GM23338 (cell line): ENCODE measurements at regions not wholly inside any gene's neighbourhood (a gene's known extent, or its start where the extent isn't known, plus 50 kb on each side); places are given as distances from the start of the nearest gene placed in this dataset.
A peak's percentile ranks its signal among the peaks of the same experiment; 100 is the strongest.

Experiments used
- ATAC-seq: fragments of 200-7000 bp; cut with Tn5 transposase; 3 replicates; pipeline ENCODE4 v1.9.1; 2020
- DNase-seq: peaks from one replicate; pipeline ENCODE4 v3.0.0-alpha.2; 2015; ENCODE audit warnings: low spot score
- H2AFZ ChIP-seq: fragments of 200-600 bp; sonication (generic); 2 replicates; pipeline ENCODE4 v1.8.0; 2016; ENCODE audit warnings: antibody characterized with exemption, mild to moderate bottlenecking, moderate library complexity
- H3F3A ChIP-seq: fragments of 200-600 bp; sonication (generic); replicated peaks from 2 replicates; pipeline ENCODE4 v1.8.0; 2017; ENCODE audit warnings: antibody characterized with exemption, mixed run types, low read depth
- H3K27ac ChIP-seq: fragments of 200-600 bp; sonication (generic); 2 replicates; pipeline ENCODE4 v1.6.1; 2016; ENCODE audit warnings: low read depth
- H3K27me3 ChIP-seq: fragments of 200-600 bp; sonication (generic); 2 replicates; pipeline ENCODE4 v1.8.0; 2016; ENCODE audit warnings: mild to moderate bottlenecking, mixed run types, moderate library complexity; ENCODE audit not compliant: insufficient read depth
- H3K36me3 ChIP-seq: fragments of 200-600 bp; sonication (generic); 2 replicates; pipeline ENCODE4 v1.8.0; 2016; ENCODE audit warnings: mild to moderate bottlenecking; ENCODE audit not compliant: insufficient read depth
- H3K4me1 ChIP-seq: fragments of 200-600 bp; sonication (generic); 2 replicates; pipeline ENCODE4 v1.8.0; 2016; ENCODE audit warnings: mild to moderate bottlenecking, moderate library complexity; ENCODE audit not compliant: insufficient read depth
- H3K4me2 ChIP-seq: fragments of 200-600 bp; sonication (generic); 2 replicates; pipeline ENCODE4 v1.7.1; 2017; ENCODE audit warnings: mixed run types
- H3K4me3 ChIP-seq: fragments of 200-600 bp; sonication (generic); 2 replicates; pipeline ENCODE4 v1.6.1; 2016; ENCODE audit warnings: mixed run types
- H3K79me2 ChIP-seq: fragments of 200-600 bp; sonication (generic); replicated peaks from 2 replicates; pipeline ENCODE4 v1.8.0; 2017; ENCODE audit warnings: mild to moderate bottlenecking; ENCODE audit not compliant: insufficient read depth
- H3K9me2 ChIP-seq: fragments of 200-600 bp; sonication (generic); 2 replicates; pipeline ENCODE4 v1.8.0; 2017; ENCODE audit not compliant: insufficient read depth
- H4K20me1 ChIP-seq: fragments of 200-600 bp; sonication (generic); replicated peaks from 2 replicates; pipeline ENCODE4 v1.8.0; 2017; ENCODE audit warnings: mild to moderate bottlenecking; ENCODE audit not compliant: insufficient read depth
- H3K27ac Mint-ChIP-seq: 2 replicates; pipeline ENCODE4 v1.8.0; 2020; ENCODE audit warnings: inconsistent platforms, mild to moderate bottlenecking, moderate library complexity, mixed read lengths
- H3K27me3 Mint-ChIP-seq: 3 replicates; pipeline ENCODE4 v1.8.0; 2022; ENCODE audit warnings: low read depth, mild to moderate bottlenecking, moderate library complexity, mixed read lengths, inconsistent platforms; ENCODE audit not compliant: insufficient read depth, poor library complexity
- H3K36me3 Mint-ChIP-seq: 3 replicates; pipeline ENCODE4 v1.8.0; 2021; ENCODE audit warnings: low read depth, mild to moderate bottlenecking, inconsistent platforms, moderate library complexity, mixed read lengths
- H3K4me1 Mint-ChIP-seq: 3 replicates; pipeline ENCODE4 v1.8.0; 2020; ENCODE audit warnings: mild to moderate bottlenecking, inconsistent platforms, mixed read lengths
- H3K4me3 Mint-ChIP-seq: 3 replicates; pipeline ENCODE4 v1.8.0; 2021; ENCODE audit warnings: moderate library complexity, mild to moderate bottlenecking, inconsistent platforms, mixed read lengths
- H3K9me3 Mint-ChIP-seq: 3 replicates; pipeline ENCODE4 v1.8.0; 2020; ENCODE audit warnings: moderate library complexity, mild to moderate bottlenecking, inconsistent platforms, mixed read lengths
- CREB1 ChIP-seq: fragments of 250-450 bp; sonication (Bioruptor Pico); IDR thresholded peaks from 2 replicates; pipeline ENCODE4 v1.5.0; 2020; ENCODE audit warnings: low read depth, mild to moderate bottlenecking, moderate library complexity
- EZH2 ChIP-seq: fragments of 200-600 bp; sonication (generic); IDR thresholded peaks from one replicate; pipeline ENCODE4 v1.8.0; 2017; ENCODE audit warnings: antibody characterized with exemption, mild to moderate bottlenecking, low read depth; ENCODE audit not compliant: unreplicated experiment
- JUNB ChIP-seq: IDR thresholded peaks from one replicate; pipeline ENCODE4 v1.6.1; 2016; ENCODE audit warnings: antibody characterized with exemption; ENCODE audit not compliant: unreplicated experiment
- POLR2AphosphoS5 ChIP-seq: IDR thresholded peaks from 2 replicates; pipeline ENCODE4 v1.6.1; 2016; ENCODE audit warnings: antibody characterized with exemption, low read depth
- STAT1 ChIP-seq: IDR thresholded peaks from one replicate; pipeline ENCODE4 v1.6.1; 2016; ENCODE audit warnings: antibody characterized with exemption; ENCODE audit not compliant: unreplicated experiment
- TF ChIP-seq, protein P1 (sequence below): fragments of 250-450 bp; sonication (Bioruptor Pico); IDR thresholded peaks from 2 replicates; pipeline ENCODE4 v1.5.0; 2020; ENCODE audit warnings: mild to moderate bottlenecking, moderate library complexity
- TF ChIP-seq, protein P2 (sequence below), 2 experiments: fragments of 200-600 bp in 1 of 2; sonication (generic) in 1 of 2; conservative IDR thresholded peaks; 2 replicates each; pipeline versions ENCODE4 v1.5.1 to v1.6.1; 2016 to 2017; ENCODE audit warnings: antibody characterized with exemption in 2 of 2, low read depth in 2 of 2, mild to moderate bottlenecking in 2 of 2, moderate library complexity in 1 of 2

DNA sequence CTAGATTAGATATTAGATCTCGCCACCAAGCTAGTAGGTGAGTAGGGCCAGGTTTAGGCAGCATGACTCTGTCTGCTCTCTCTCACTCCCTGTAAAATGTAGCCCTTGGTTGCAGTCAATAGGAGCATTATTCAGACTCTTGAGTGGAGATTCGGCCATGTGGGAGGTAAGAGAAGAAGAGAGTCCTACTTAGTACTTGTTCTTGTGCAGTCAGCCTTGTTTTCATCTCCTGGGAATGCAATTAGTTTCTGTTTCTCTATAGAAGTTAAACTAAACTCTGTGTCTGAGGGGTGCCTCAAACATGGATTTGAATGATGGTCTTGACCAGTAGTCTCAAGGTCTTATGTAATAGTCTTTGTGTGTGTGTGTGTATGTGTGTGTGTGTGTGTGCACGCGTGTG lies 229.5 kb upstream of the DPH6 start:
- no peak for ATAC-seq
- H3K27me3 Mint-ChIP-seq: peaks cover 5% of the 10 kb centered on the region
- no peaks in the 10 kb centered on the region for H3K36me3 Mint-ChIP-seq
- Histone ChIP-seq H3K27ac (no peak overlapping the region), H2AFZ (peak overlapping the region; percentile 43; the same call in 1 of the 2 replicates), H3K4me3 (no peak overlapping the region), H3K79me2 (no peaks in the 10 kb centered on the region), H3F3A (no peaks in the 10 kb centered on the region), H3K36me3 (no peaks in the 10 kb centered on the region), H4K20me1 (no peaks in the 10 kb centered on the region), H3K4me1 (no peaks in the 10 kb centered on the region), H3K4me2 (no peak overlapping the region), H3K9me2 (no peaks in the 10 kb centered on the region), H3K27me3 (no peaks in the 10 kb centered on the region)
- TF ChIP-seq EZH2: no peak
- no peak for TF ChIP-seq JUNB
- no peak for TF ChIP-seq STAT1
- TF ChIP-seq POLR2AphosphoS5: no peak
- TF ChIP-seq, protein P1, sequence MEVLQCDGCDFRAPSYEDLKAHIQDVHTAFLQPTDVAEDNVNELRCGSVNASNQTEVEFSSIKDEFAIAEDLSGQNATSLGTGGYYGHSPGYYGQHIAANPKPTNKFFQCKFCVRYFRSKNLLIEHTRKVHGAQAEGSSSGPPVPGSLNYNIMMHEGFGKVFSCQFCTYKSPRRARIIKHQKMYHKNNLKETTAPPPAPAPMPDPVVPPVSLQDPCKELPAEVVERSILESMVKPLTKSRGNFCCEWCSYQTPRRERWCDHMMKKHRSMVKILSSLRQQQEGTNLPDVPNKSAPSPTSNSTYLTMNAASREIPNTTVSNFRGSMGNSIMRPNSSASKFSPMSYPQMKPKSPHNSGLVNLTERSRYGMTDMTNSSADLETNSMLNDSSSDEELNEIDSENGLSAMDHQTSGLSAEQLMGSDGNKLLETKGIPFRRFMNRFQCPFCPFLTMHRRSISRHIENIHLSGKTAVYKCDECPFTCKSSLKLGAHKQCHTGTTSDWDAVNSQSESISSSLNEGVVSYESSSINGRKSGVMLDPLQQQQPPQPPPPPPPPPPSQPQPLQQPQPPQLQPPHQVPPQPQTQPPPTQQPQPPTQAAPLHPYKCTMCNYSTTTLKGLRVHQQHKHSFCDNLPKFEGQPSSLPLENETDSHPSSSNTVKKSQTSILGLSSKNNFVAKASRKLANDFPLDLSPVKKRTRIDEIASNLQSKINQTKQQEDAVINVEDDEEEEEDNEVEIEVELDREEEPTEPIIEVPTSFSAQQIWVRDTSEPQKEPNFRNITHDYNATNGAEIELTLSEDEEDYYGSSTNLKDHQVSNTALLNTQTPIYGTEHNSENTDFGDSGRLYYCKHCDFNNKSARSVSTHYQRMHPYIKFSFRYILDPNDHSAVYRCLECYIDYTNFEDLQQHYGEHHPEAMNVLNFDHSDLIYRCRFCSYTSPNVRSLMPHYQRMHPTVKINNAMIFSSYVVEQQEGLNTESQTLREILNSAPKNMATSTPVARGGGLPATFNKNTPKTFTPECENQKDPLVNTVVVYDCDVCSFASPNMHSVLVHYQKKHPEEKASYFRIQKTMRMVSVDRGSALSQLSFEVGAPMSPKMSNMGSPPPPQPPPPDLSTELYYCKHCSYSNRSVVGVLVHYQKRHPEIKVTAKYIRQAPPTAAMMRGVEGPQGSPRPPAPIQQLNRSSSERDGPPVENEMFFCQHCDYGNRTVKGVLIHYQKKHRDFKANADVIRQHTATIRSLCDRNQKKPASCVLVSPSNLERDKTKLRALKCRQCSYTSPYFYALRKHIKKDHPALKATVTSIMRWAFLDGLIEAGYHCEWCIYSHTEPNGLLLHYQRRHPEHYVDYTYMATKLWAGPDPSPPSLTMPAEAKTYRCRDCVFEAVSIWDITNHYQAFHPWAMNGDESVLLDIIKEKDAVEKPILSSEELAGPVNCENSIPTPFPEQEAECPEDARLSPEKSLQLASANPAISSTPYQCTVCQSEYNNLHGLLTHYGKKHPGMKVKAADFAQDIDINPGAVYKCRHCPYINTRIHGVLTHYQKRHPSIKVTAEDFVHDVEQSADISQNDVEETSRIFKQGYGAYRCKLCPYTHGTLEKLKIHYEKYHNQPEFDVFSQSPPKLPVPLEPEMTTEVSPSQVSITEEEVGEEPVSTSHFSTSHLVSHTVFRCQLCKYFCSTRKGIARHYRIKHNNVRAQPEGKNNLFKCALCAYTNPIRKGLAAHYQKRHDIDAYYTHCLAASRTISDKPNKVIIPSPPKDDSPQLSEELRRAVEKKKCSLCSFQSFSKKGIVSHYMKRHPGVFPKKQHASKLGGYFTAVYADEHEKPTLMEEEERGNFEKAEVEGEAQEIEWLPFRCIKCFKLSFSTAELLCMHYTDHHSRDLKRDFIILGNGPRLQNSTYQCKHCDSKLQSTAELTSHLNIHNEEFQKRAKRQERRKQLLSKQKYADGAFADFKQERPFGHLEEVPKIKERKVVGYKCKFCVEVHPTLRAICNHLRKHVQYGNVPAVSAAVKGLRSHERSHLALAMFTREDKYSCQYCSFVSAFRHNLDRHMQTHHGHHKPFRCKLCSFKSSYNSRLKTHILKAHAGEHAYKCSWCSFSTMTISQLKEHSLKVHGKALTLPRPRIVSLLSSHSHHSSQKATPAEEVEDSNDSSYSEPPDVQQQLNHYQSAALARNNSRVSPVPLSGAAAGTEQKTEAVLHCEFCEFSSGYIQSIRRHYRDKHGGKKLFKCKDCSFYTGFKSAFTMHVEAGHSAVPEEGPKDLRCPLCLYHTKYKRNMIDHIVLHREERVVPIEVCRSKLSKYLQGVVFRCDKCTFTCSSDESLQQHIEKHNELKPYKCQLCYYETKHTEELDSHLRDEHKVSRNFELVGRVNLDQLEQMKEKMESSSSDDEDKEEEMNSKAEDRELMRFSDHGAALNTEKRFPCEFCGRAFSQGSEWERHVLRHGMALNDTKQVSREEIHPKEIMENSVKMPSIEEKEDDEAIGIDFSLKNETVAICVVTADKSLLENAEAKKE: no peak
- no peak for TF ChIP-seq CREB1 (CRISPR knock-in tag)
- no peak overlapping the region for H3K4me3 Mint-ChIP-seq
- DNase-seq: no peak
- no peaks in the 10 kb centered on the region for H3K4me1 Mint-ChIP-seq
- H3K27ac Mint-ChIP-seq: no peak overlapping the region
- no peaks in the 10 kb centered on the region for H3K9me3 Mint-ChIP-seq

DNA sequence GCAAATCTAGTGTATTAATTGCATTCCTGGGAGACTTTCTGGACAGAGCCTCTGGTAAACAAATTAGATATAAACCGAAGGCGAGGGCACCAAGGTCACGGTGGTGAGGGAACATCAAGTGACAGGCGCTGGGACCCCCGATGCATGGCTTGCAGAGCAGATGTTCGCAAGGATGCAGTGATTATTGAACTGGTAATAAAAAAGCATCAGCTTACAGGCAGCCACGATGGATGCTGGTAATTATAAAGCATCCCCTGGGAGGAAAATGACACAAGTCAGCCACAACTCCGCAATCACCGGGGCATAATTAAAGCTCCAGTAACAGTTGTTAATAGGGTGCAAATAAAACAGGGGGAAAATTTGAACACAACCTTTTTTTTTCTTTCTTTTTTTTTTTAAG lies 231.1 kb upstream of the DPH6 start:
- no peaks in the 10 kb centered on the region for H3K4me1 Mint-ChIP-seq
- Histone ChIP-seq H3K4me2 (no peak overlapping the region), H4K20me1 (no peaks in the 10 kb centered on the region), H3K4me3 (no peak overlapping the region), H3F3A (no peaks in the 10 kb centered on the region), H3K4me1 (no peaks in the 10 kb centered on the region), H3K27me3 (no peaks in the 10 kb centered on the region), H3K79me2 (no peaks in the 10 kb centered on the region), H2AFZ (no peak overlapping the region), H3K27ac (no peak overlapping the region), H3K36me3 (no peaks in the 10 kb centered on the region), H3K9me2 (no peaks in the 10 kb centered on the region)
- no peak overlapping the region for H3K4me3 Mint-ChIP-seq
- ATAC-seq: no peak
- H3K36me3 Mint-ChIP-seq: no peaks in the 10 kb centered on the region
- peaks cover 5% of the 10 kb centered on the region for H3K27me3 Mint-ChIP-seq
- H3K9me3 Mint-ChIP-seq: no peaks in the 10 kb centered on the region
- no peak overlapping the region for H3K27ac Mint-ChIP-seq
- DNase-seq: no peak
- no peak for TF ChIP-seq EZH2
- TF ChIP-seq, protein P2, sequence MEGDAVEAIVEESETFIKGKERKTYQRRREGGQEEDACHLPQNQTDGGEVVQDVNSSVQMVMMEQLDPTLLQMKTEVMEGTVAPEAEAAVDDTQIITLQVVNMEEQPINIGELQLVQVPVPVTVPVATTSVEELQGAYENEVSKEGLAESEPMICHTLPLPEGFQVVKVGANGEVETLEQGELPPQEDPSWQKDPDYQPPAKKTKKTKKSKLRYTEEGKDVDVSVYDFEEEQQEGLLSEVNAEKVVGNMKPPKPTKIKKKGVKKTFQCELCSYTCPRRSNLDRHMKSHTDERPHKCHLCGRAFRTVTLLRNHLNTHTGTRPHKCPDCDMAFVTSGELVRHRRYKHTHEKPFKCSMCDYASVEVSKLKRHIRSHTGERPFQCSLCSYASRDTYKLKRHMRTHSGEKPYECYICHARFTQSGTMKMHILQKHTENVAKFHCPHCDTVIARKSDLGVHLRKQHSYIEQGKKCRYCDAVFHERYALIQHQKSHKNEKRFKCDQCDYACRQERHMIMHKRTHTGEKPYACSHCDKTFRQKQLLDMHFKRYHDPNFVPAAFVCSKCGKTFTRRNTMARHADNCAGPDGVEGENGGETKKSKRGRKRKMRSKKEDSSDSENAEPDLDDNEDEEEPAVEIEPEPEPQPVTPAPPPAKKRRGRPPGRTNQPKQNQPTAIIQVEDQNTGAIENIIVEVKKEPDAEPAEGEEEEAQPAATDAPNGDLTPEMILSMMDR (conservative IDR thresholded peaks at IDR 0.05; ENCODE audit: low read depth in 2 of 2): no peak
